Astrocyte (in vitro differentiated cells and primary cell): ENCODE measurements at regions not wholly inside any gene's neighbourhood (a gene's known extent, or its start where the extent isn't known, plus 50 kb on each side); places are given as distances from the start of the nearest gene placed in this dataset.
"Not testable (repeated sequence)": the region's sequence is repeated elsewhere in the genome, so short reads cannot be mapped to it uniquely, and the experiment has no call there.

Experiments
- DNase-seq: peaks from one replicate; pipeline ENCODE4 v3.0.0-alpha.2; 2010; ENCODE audit warnings: low read depth
- FAIRE-seq: peaks from 2 replicates; lab custom pipeline; 2011; peaks lifted over from hg19 to GRCh38; lab: Jason Lieb, UNC
- H2AFZ ChIP-seq: 2 replicates; pipeline ENCODE4 v1.6.0; 2012; ENCODE audit warnings: low read depth, low read length, inconsistent platforms
- H3K27ac ChIP-seq: 2 replicates; pipeline ENCODE4 v1.5.1; 2011; ENCODE audit warnings: low read depth, low read length, inconsistent platforms
- H3K27me3 ChIP-seq: 2 replicates; pipeline ENCODE4 v1.6.0; 2011; ENCODE audit warnings: low read length, inconsistent platforms; ENCODE audit not compliant: insufficient read depth
- H3K36me3 ChIP-seq: 2 replicates; pipeline ENCODE4 v1.5.1; 2011; ENCODE audit warnings: low read length, inconsistent platforms; ENCODE audit not compliant: insufficient read depth
- H3K4me1 ChIP-seq: 2 replicates; pipeline ENCODE4 v1.5.1; 2011; ENCODE audit warnings: low read length, inconsistent platforms; ENCODE audit not compliant: insufficient read depth
- H3K4me2 ChIP-seq: 2 replicates; pipeline ENCODE4 v1.6.0; 2012; ENCODE audit warnings: low read length, inconsistent platforms
- H3K4me3 ChIP-seq: 2 replicates; pipeline ENCODE4 v1.5.1; 2011; ENCODE audit warnings: low read depth, mild to moderate bottlenecking, low read length, inconsistent platforms; ENCODE audit not compliant: insufficient read depth
- H3K79me2 ChIP-seq: 2 replicates; pipeline ENCODE4 v1.6.0; 2012; ENCODE audit warnings: mild to moderate bottlenecking, low read length, inconsistent platforms; ENCODE audit not compliant: insufficient read depth
- H3K9ac ChIP-seq: 2 replicates; pipeline ENCODE4 v1.6.0; 2012; ENCODE audit warnings: mild to moderate bottlenecking, low read length, inconsistent platforms
- H3K9me3 ChIP-seq: 2 replicates; pipeline ENCODE4 v1.5.1; 2012; ENCODE audit warnings: low read depth, mild to moderate bottlenecking, low read length, inconsistent platforms; ENCODE audit not compliant: insufficient read depth
- H4K20me1 ChIP-seq: 2 replicates; pipeline ENCODE4 v1.6.0; 2012; ENCODE audit warnings: low read length, inconsistent platforms; ENCODE audit not compliant: insufficient read depth
- H3K27ac Mint-ChIP-seq: one replicate; pipeline ENCODE4 v1.8.0; 2021; ENCODE audit warnings: mild to moderate bottlenecking, mixed read lengths; ENCODE audit not compliant: unreplicated experiment
- H3K27me3 Mint-ChIP-seq: one replicate; pipeline ENCODE4 v1.8.0; 2021; ENCODE audit warnings: low read depth, mixed read lengths; ENCODE audit not compliant: unreplicated experiment
- H3K36me3 Mint-ChIP-seq: one replicate; pipeline ENCODE4 v1.8.0; 2021; ENCODE audit warnings: low read depth, mixed read lengths; ENCODE audit not compliant: unreplicated experiment
- H3K4me1 Mint-ChIP-seq: one replicate; pipeline ENCODE4 v1.8.0; 2021; ENCODE audit warnings: low read depth, mixed read lengths; ENCODE audit not compliant: unreplicated experiment
- H3K4me3 Mint-ChIP-seq: one replicate; pipeline ENCODE4 v1.8.0; 2021; ENCODE audit warnings: mild to moderate bottlenecking, moderate library complexity, mixed read lengths; ENCODE audit not compliant: unreplicated experiment
- H3K9me3 Mint-ChIP-seq: one replicate; pipeline ENCODE4 v1.8.0; 2021; ENCODE audit warnings: mild to moderate bottlenecking, mixed read lengths; ENCODE audit not compliant: unreplicated experiment
- EZH2 ChIP-seq: IDR thresholded peaks from 2 replicates; pipeline ENCODE4 v1.6.1; 2012; ENCODE audit warnings: mild to moderate bottlenecking, low read length, inconsistent platforms; ENCODE audit not compliant: insufficient read depth
- TF ChIP-seq, protein P1 (sequence below): IDR thresholded peaks from 2 replicates; pipeline ENCODE4 v1.5.1; 2011; ENCODE audit warnings: low read depth, mild to moderate bottlenecking, inconsistent platforms, low read length, moderate library complexity; ENCODE audit not compliant: insufficient read depth

DNA sequence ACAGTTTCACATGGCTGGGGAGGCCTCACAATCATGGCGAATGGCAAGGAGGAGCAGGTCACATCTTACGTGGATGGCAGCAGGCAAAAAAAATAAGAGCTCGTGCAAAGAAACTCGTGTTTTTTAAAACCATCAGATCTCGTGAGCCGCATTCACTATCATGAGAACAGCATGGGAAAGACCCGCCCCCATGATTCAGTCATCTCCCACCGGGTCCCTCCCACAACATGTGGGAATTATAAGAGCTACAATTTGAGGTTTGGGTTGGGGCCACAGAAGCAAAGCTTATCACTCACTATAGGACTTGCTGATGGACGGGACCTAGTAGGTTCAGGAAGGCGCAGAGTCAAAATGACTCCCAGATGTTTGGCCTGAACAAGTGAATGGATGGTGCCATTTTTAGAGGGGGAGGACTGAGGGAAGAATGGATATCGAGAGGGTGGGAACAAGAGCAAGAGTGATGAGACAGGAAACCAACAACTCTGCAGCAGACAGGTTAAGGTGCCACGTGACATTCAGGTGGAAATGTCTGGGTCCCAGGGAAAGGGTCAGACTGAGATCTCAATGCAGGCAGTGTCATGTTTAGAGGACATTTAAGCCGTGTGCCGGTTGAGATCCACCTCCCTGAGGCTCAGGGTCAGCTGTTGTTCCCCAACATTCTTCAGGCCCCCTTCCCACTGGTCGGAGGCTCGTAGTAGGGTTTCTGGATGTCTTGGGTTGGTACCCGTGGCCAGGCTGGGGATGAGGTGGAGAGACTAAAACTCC, 85.7 kb downstream of the MYCN start:
- no peak overlapping the region for H2AFZ ChIP-seq
- Mint-ChIP-seq H3K27ac (no peak overlapping the region), H3K9me3 (no peaks in the 10 kb centered on the region), H3K4me1 (no peaks in the 10 kb centered on the region), H3K27me3 (peaks cover 29% of the 10 kb centered on the region), H3K4me3 (no peak overlapping the region), H3K36me3 (no peaks in the 10 kb centered on the region)
- H3K9ac ChIP-seq = no peak overlapping the region
- H3K79me2 ChIP-seq = no peaks in the 10 kb centered on the region
- no peak overlapping the region for H3K4me2 ChIP-seq
- no peak for TF ChIP-seq EZH2
- TF ChIP-seq, protein P1, sequence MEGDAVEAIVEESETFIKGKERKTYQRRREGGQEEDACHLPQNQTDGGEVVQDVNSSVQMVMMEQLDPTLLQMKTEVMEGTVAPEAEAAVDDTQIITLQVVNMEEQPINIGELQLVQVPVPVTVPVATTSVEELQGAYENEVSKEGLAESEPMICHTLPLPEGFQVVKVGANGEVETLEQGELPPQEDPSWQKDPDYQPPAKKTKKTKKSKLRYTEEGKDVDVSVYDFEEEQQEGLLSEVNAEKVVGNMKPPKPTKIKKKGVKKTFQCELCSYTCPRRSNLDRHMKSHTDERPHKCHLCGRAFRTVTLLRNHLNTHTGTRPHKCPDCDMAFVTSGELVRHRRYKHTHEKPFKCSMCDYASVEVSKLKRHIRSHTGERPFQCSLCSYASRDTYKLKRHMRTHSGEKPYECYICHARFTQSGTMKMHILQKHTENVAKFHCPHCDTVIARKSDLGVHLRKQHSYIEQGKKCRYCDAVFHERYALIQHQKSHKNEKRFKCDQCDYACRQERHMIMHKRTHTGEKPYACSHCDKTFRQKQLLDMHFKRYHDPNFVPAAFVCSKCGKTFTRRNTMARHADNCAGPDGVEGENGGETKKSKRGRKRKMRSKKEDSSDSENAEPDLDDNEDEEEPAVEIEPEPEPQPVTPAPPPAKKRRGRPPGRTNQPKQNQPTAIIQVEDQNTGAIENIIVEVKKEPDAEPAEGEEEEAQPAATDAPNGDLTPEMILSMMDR = no peak
- H3K9me3 ChIP-seq = peaks cover 2% of the 10 kb centered on the region
- H3K27ac ChIP-seq = no peak overlapping the region
- FAIRE-seq = no peak
- H4K20me1 ChIP-seq = no peaks in the 10 kb centered on the region
- H3K36me3 ChIP-seq = no peaks in the 10 kb centered on the region
- no peaks in the 10 kb centered on the region for H3K27me3 ChIP-seq
- H3K4me1 ChIP-seq = no peaks in the 10 kb centered on the region
- no peak for DNase-seq
- no peak overlapping the region for H3K4me3 ChIP-seq

DNA sequence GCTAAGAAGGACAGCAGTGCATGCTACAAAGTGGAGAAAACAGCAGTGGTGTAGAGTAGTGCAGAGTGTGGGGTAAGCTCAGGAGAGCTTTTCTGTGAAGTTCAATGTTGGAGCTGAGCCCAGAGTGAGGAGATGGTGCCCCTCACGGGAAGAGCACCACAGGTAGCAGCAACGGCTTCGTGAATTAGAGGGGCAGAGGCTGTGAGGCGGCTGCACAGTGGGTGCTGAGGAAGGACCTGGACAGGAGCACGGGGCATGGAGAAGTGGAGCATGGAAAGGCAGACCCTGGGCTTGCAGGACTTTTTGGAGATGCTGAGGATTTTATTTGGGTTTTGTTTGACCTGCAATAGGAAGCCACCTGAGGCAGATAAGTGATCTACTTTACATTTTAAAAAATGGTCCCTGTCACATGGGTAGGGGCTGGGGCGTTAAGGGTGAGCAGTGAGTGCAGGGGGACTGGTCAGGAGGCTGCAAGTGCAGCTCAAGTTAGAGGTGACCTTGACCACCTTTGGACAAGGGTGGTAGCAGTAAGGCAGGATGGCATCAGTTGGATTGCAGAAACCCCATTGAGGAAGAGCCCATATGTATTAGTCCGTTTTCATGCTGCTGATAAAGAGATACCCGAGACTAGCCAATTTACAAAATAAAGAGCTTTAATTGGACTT, 85.0 kb downstream of the MYCN start:
- no peak overlapping the region for H3K4me2 ChIP-seq
- no peak for FAIRE-seq
- Mint-ChIP-seq H3K4me3 (no peak overlapping the region), H3K9me3 (no peaks in the 10 kb centered on the region), H3K4me1 (no peaks in the 10 kb centered on the region), H3K36me3 (no peaks in the 10 kb centered on the region), H3K27me3 (peaks cover 31% of the 10 kb centered on the region), H3K27ac (no peak overlapping the region)
- TF ChIP-seq, protein P1 = no peak
- TF ChIP-seq EZH2 = no peak
- peaks cover 2% of the 10 kb centered on the region for H3K9me3 ChIP-seq
- H2AFZ ChIP-seq = no peak overlapping the region
- no peaks in the 10 kb centered on the region for H3K79me2 ChIP-seq
- H3K4me3 ChIP-seq = no peak overlapping the region
- no peak overlapping the region for H3K27ac ChIP-seq
- no peak overlapping the region for H3K9ac ChIP-seq
- H3K36me3 ChIP-seq = no peaks in the 10 kb centered on the region
- H3K27me3 ChIP-seq = no peaks in the 10 kb centered on the region
- no peak for DNase-seq
- no peaks in the 10 kb centered on the region for H4K20me1 ChIP-seq
- no peaks in the 10 kb centered on the region for H3K4me1 ChIP-seq

DNA sequence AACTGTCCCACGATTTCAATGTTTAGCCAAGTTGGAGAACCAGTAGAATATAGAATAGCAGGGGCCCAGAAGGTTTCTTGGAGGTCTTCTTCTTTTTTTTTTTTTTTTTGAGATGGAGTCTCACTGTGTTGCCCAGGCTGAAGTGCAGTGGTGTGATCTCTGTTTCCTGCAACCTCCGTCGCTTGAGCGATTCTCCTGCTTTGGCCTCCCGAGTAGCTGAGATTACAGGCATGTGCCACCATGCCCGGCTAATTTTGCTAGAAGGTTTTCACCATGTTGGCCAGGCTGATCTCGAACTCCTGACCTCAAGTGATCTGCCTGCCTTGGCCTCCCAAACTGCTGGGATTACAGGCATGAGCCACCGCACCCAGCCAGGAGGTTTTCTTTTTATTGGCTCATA, 84.3 kb downstream of the MYCN start:
- H3K4me1 ChIP-seq, FAIRE-seq, H3K27ac ChIP-seq, H3K36me3 Mint-ChIP-seq, H3K4me3 Mint-ChIP-seq, H3K4me2 ChIP-seq, H2AFZ ChIP-seq, H3K9me3 ChIP-seq, H3K27me3 ChIP-seq, H3K9me3 Mint-ChIP-seq, H3K9ac ChIP-seq, H3K36me3 ChIP-seq, H3K4me1 Mint-ChIP-seq, DNase-seq, H3K79me2 ChIP-seq, H4K20me1 ChIP-seq, H3K27ac Mint-ChIP-seq, H3K4me3 ChIP-seq: not testable (repeated sequence)
- peaks cover 36% of the 10 kb centered on the region for H3K27me3 Mint-ChIP-seq
